Ovary (tissue), 7 donors: ENCODE measurements at regions not wholly inside any gene's neighbourhood (a gene's known extent, or its start where the extent isn't known, plus 50 kb on each side); places are given as distances from the start of the nearest gene placed in this dataset.

ENCODE experiments used
- DNase-seq, 5 donors: peaks; one replicate each; pipeline ENCODE4 v3.0.0-alpha.2; 2019 to 2020
- H3K27ac ChIP-seq, 2 donors: fragments of 200-600 bp; one replicate each; pipeline versions ENCODE4 v1.5.1 to v1.8.0; 2019 to 2022
- H3K27me3 ChIP-seq: fragments of 200-600 bp; one replicate; pipeline ENCODE4 v1.8.0; 2022
- H3K36me3 ChIP-seq: fragments of 200-600 bp; sonication (generic); one replicate; pipeline ENCODE4 v1.5.1; 2019
- H3K4me1 ChIP-seq: one replicate; pipeline ENCODE4 v1.8.1; 2013; ENCODE audit warnings: mild to moderate bottlenecking, moderate library complexity; ENCODE audit not compliant: insufficient read depth
- H3K4me3 ChIP-seq: fragments of 200-600 bp; sonication (generic); one replicate; pipeline ENCODE4 v1.5.1; 2017
- H3K9me3 ChIP-seq, 2 donors: fragments of 200-600 bp in 1 of 2; sonication (generic) in 1 of 2; one replicate each; pipeline versions ENCODE4 v1.5.1 to v1.8.1; 2013 to 2019; ENCODE audit warnings: mild to moderate bottlenecking in 1 of 2, moderate library complexity in 1 of 2
- CTCF ChIP-seq, 3 donors: fragments of 450-650 bp in 2 of 3; fragments of 200-600 bp in 1 of 3; IDR thresholded peaks; one replicate each; pipeline versions ENCODE4 v1.5.1 to v1.8.0; 2016 to 2022; ENCODE audit warnings: antibody characterized with exemption in 3 of 3, mild to moderate bottlenecking in 1 of 3
- EP300 ChIP-seq: sonication (generic); formaldehyde crosslinking; IDR thresholded peaks from one replicate; pipeline ENCODE4 v1.6.1; 2017; ENCODE audit warnings: antibody characterized with exemption
- POLR2A ChIP-seq: fragments of 450-650 bp; IDR thresholded peaks from one replicate; pipeline ENCODE4 v1.6.1; 2017; ENCODE audit warnings: antibody characterized with exemption, mild to moderate bottlenecking, moderate library complexity
- WGBS, 3 donors: extraction: QIAGEN DNeasy Blood & Tissue Kit in 1 of 3; methylation state at CpG; one replicate each; pipeline versions ENCODE4 v1.1.5 to v1.1.7; 2013 to 2017; 5-methylcytosine and 5-hydroxymethylcytosine counted together
- intact Hi-C, 4 donors: fragments of 100-400 bp; cut with DNase I; formaldehyde crosslinking; loops; one replicate each; pipeline versions ENCODE4 v1.11.0 to v1.15.1; 2022 to 2023
- donor health status: DM: no; HTN: no; CAD: no; lungs with moderate emphysema.
- donor health status: DM: no; HTN: no; CAD: no.
- donor health status: Bipolar disorder and iron deficiency.
- donor health status: DM: no; HTN: no; CAD: no.
- donor health status: DM: yes; HTN: yes; CAD: no.

- Histone ChIP-seq H3K36me3 (no peaks in the 10 kb centered on the region), H3K4me3 (no peak overlapping the region), H3K27ac (no peak overlapping the region), H3K27me3 (no peaks in the 10 kb centered on the region), H3K4me1 (no peaks in the 10 kb centered on the region), H3K9me3 (no peaks in the 10 kb centered on the region)
- intact Hi-C loops = no loop called here
- TF ChIP-seq EP300 (no peak), POLR2A (no peak), CTCF (IDR thresholded peaks at IDR 0.05) (no peak)
- WGBS, 3 donors = 75 to 86% (median 78%) methylated on average over 5 of the region's 5 CpGs
- DNase-seq = no peak
Measured at GRCh38 chr6:10071631-10072220, 343.1 kb downstream of the TFAP2A start.

GRCh38 chr6:10060004-10060403, 354.9 kb downstream of the TFAP2A start:
- 48 to 59% (median 50%) methylated on average over 2 of the region's 2 CpGs for WGBS, 3 donors
- intact Hi-C loops = no loop called here
- H3K4me1 ChIP-seq = no peaks in the 10 kb centered on the region
- H3K27ac ChIP-seq = no peak overlapping the region
- no peak for TF ChIP-seq EP300
- TF ChIP-seq CTCF (IDR thresholded peaks at IDR 0.05) = no peak
- TF ChIP-seq POLR2A = no peak
- H3K27me3 ChIP-seq = no peaks in the 10 kb centered on the region
- no peak for DNase-seq
- no peaks in the 10 kb centered on the region for H3K36me3 ChIP-seq
- H3K4me3 ChIP-seq = no peak overlapping the region
- no peaks in the 10 kb centered on the region for H3K9me3 ChIP-seq

GRCh38 chr6:10054672-10055071, 360.2 kb downstream of the TFAP2A start:
- intact Hi-C loops = no loop called here
- no peak for TF ChIP-seq CTCF (IDR thresholded peaks at IDR 0.05)
- no peak for TF ChIP-seq POLR2A
- TF ChIP-seq EP300 = no peak

GRCh38 chr6:10051283-10051682, 363.6 kb downstream of the TFAP2A start:
- intact Hi-C loops = no loop called here

More at GRCh38 chr6:10054672-10055071, 360.2 kb downstream of the TFAP2A start:
- Histone ChIP-seq H3K4me1 (no peaks in the 10 kb centered on the region), H3K27me3 (no peaks in the 10 kb centered on the region), H3K9me3 (no peaks in the 10 kb centered on the region), H3K36me3 (no peaks in the 10 kb centered on the region), H3K4me3 (no peak overlapping the region), H3K27ac (no peak overlapping the region)
- no peak for DNase-seq

More at GRCh38 chr6:10051283-10051682, 363.6 kb downstream of the TFAP2A start:
- H3K4me1 ChIP-seq = no peaks in the 10 kb centered on the region
- TF ChIP-seq POLR2A = no peak
- TF ChIP-seq EP300 = no peak
- TF ChIP-seq CTCF (IDR thresholded peaks at IDR 0.05) = no peak
- no peak overlapping the region for H3K4me3 ChIP-seq
- H3K36me3 ChIP-seq = no peaks in the 10 kb centered on the region
- no peaks in the 10 kb centered on the region for H3K27me3 ChIP-seq
- no peaks in the 10 kb centered on the region for H3K9me3 ChIP-seq
- no peak for DNase-seq
- no peak overlapping the region for H3K27ac ChIP-seq
